ENCODE measurements at regions not wholly inside any gene's neighbourhood (a gene's known extent, or its start where the extent isn't known, plus 50 kb on each side); places are given as distances from the start of the nearest gene placed in this dataset.

- no peak overlapping the region for H3K4me3 ChIP-seq
- TF ChIP-seq EP300 (IDR thresholded peaks at IDR 0.05) (no peak), POLR2AphosphoS5 (IDR thresholded peaks at IDR 0.05) (no peak), CTCF (IDR thresholded peaks at IDR 0.05) (no peak), POLR2A (IDR thresholded peaks at IDR 0.05) (no peak)
- no peaks in the 10 kb centered on the region for H3K27me3 ChIP-seq
- ATAC-seq (ENCODE audit: low FRiP score in 2 of 2) (no peak), DNase-seq (no peak)
- H3K9me3 ChIP-seq, result no peaks in the 10 kb centered on the region
- peaks cover 0 to 16% (median 12%) of the 10 kb centered on the region in 4 donors for H3K4me1 ChIP-seq
- H3K27ac ChIP-seq, result no peak overlapping the region
- no peaks in the 10 kb centered on the region for H3K36me3 ChIP-seq
Observed at GRCh38 chr21:38142224-38142623, 114.6 kb upstream of the KCNJ15 start.

DNA sequence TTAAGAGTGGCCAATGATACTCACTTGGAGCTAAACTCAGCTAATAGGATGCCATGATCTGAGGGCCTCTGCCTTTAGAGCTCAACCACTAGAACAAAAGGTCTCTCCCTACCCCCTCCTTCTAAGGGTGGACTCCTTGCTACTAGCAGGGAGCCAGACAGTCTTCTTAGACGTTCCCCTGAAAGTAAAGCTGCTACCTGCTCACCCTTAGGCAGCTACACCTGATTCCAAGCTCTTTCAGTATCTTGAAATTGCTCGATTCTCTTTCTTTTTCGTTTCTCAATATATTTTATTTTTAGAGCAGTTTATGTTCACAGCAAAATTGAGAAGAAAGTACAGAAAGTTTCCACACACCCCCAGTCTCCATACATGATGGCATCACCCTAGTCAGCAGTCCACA lies 112.6 kb upstream of the KCNJ15 start:
- no peaks in the 10 kb centered on the region for H3K27me3 ChIP-seq
- 73 to 76% methylated on average over 3 of the region's 3 CpGs for WGBS, 2 donors
- TF ChIP-seq POLR2A (IDR thresholded peaks at IDR 0.05) (no peak), POLR2AphosphoS5 (IDR thresholded peaks at IDR 0.05) (no peak), CTCF (IDR thresholded peaks at IDR 0.05) (no peak), EP300 (IDR thresholded peaks at IDR 0.05) (no peak)
- no peaks in the 10 kb centered on the region for H3K9me3 ChIP-seq
- H3K36me3 ChIP-seq, result no peaks in the 10 kb centered on the region
- H3K27ac ChIP-seq, result no peak overlapping the region
- no peak overlapping the region for H3K4me3 ChIP-seq
- peaks cover 0 to 15% (median 12%) of the 10 kb centered on the region in 4 donors for H3K4me1 ChIP-seq
- no peak for DNase-seq
- no peak for ATAC-seq (ENCODE audit: low FRiP score in 2 of 2)

GRCh38 chr21:38145104-38145503 lies 111.7 kb upstream of the KCNJ15 start:
- no peak overlapping the region for H3K4me3 ChIP-seq
- H3K27me3 ChIP-seq, result no peaks in the 10 kb centered on the region
- peaks cover 0 to 7% (median 6%) of the 10 kb centered on the region in 4 donors for H3K4me1 ChIP-seq
- DNase-seq (no peak), ATAC-seq (ENCODE audit: low FRiP score in 2 of 2) (no peak)
- no peaks in the 10 kb centered on the region for H3K36me3 ChIP-seq
- TF ChIP-seq POLR2A (IDR thresholded peaks at IDR 0.05) (no peak), POLR2AphosphoS5 (IDR thresholded peaks at IDR 0.05) (no peak)
- no peak overlapping the region for H3K27ac ChIP-seq
- H3K9me3 ChIP-seq, result no peaks in the 10 kb centered on the region

GRCh38 chr21:38147391-38147790 lies 109.4 kb upstream of the KCNJ15 start:
- no peak overlapping the region for H3K27ac ChIP-seq
- H3K27me3 ChIP-seq, result no peaks in the 10 kb centered on the region
- TF ChIP-seq POLR2A (IDR thresholded peaks at IDR 0.05) (no peak), CTCF (IDR thresholded peaks at IDR 0.05) (no peak), EP300 (IDR thresholded peaks at IDR 0.05) (no peak), POLR2AphosphoS5 (IDR thresholded peaks at IDR 0.05) (no peak)
- DNase-seq, result no peak
- no peaks in the 10 kb centered on the region for H3K36me3 ChIP-seq
- H3K4me3 ChIP-seq, result no peak overlapping the region
- H3K9me3 ChIP-seq, result no peaks in the 10 kb centered on the region
- WGBS, 2 donors, result 61 to 72% methylated on average over 4 of the region's 4 CpGs
- no peaks in the 10 kb centered on the region for H3K4me1 ChIP-seq
- no peak for ATAC-seq (ENCODE audit: low FRiP score in 2 of 2)

DNA sequence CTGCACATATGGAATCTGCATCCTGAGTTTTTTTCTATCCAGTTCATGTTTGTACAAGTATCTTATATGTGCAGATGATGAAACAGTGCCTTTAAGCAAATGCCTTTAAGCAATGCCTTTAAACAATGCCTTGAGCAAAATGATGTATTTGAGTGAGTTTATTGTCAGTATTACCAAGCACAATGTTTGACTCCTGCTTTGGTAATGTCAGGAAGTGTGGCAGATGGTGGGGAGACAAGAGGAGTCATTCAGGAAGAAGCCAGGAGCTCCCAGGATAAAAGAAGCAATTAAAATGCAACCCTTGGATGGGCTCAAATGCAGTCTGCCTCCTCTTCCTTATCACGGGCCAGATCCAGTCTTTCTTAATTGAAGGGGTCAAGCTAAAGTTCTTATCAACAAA lies 108.7 kb upstream of the KCNJ15 start:
- no peak for TF ChIP-seq CTCF (IDR thresholded peaks at IDR 0.05)
- no peak for TF ChIP-seq EP300 (IDR thresholded peaks at IDR 0.05)
- TF ChIP-seq POLR2AphosphoS5 (IDR thresholded peaks at IDR 0.05), result no peak
- TF ChIP-seq POLR2A (IDR thresholded peaks at IDR 0.05), result no peak
- Histone ChIP-seq H3K36me3 (no peaks in the 10 kb centered on the region), H3K9me3 (no peaks in the 10 kb centered on the region), H3K27me3 (no peaks in the 10 kb centered on the region), H3K4me3 (no peak overlapping the region), H3K27ac (no peak overlapping the region), H3K4me1 (no peaks in the 10 kb centered on the region)
- 18 to 50% methylated on average over 1 of the region's 1 CpG for WGBS, 2 donors
- DNase-seq (no peak), ATAC-seq (ENCODE audit: low FRiP score in 2 of 2) (no peak)
